Endodermal cell (in vitro differentiated cells): ENCODE measurements at regions not wholly inside any gene's neighbourhood (a gene's known extent, or its start where the extent isn't known, plus 50 kb on each side); places are given as distances from the start of the nearest gene placed in this dataset.

Source experiments
- DNase-seq: peaks from one replicate; pipeline ENCODE4 v3.0.0-alpha.2; 2017
- H3K27ac ChIP-seq: 2 replicates; pipeline ENCODE4 v1.5.1; 2013; ENCODE audit warnings: mild to moderate bottlenecking, low read depth, low read length, moderate library complexity
- H3K27me3 ChIP-seq: 2 replicates; pipeline ENCODE4 v1.6.1; 2013; ENCODE audit warnings: mild to moderate bottlenecking, low read length, moderate library complexity; ENCODE audit not compliant: insufficient read depth, control insufficient read depth, poor library complexity, severe bottlenecking
- H3K36me3 ChIP-seq: 2 replicates; pipeline ENCODE4 v1.7.0; 2013; ENCODE audit warnings: mild to moderate bottlenecking, low read length, moderate library complexity; ENCODE audit not compliant: control insufficient read depth, insufficient read depth
- H3K4me1 ChIP-seq: one replicate; pipeline ENCODE4 v1.7.0; 2013; ENCODE audit warnings: low read length; ENCODE audit not compliant: control insufficient read depth, insufficient read depth
- H3K4me3 ChIP-seq: 2 replicates; pipeline ENCODE4 v1.5.1; 2013; ENCODE audit warnings: mild to moderate bottlenecking, low read length, moderate library complexity
- H3K9ac ChIP-seq: 2 replicates; pipeline ENCODE4 v1.6.1; 2013; ENCODE audit warnings: mild to moderate bottlenecking, low read length, moderate library complexity; ENCODE audit not compliant: poor library complexity, severe bottlenecking; ENCODE audit errors: extremely low read depth
- H3K9me3 ChIP-seq: 2 replicates; pipeline ENCODE4 v1.6.1; 2013; ENCODE audit warnings: mild to moderate bottlenecking, low read length, moderate library complexity; ENCODE audit not compliant: control insufficient read depth
- H3K27ac Mint-ChIP-seq: 2 replicates; pipeline ENCODE4 v1.8.0; 2020; ENCODE audit warnings: mixed read lengths
- H3K27me3 Mint-ChIP-seq: 2 replicates; pipeline ENCODE4 v1.8.0; 2021; ENCODE audit warnings: mild to moderate bottlenecking, mixed read lengths; ENCODE audit not compliant: insufficient read depth
- H3K36me3 Mint-ChIP-seq: 2 replicates; pipeline ENCODE4 v1.8.0; 2020; ENCODE audit warnings: low read depth, mixed read lengths
- H3K4me1 Mint-ChIP-seq: 2 replicates; pipeline ENCODE4 v1.8.0; 2020; ENCODE audit warnings: mixed read lengths
- H3K4me3 Mint-ChIP-seq: 2 replicates; pipeline ENCODE4 v1.8.0; 2020; ENCODE audit warnings: mild to moderate bottlenecking, moderate library complexity, mixed read lengths
- H3K9me3 Mint-ChIP-seq: 2 replicates; pipeline ENCODE4 v1.8.0; 2020; ENCODE audit warnings: mild to moderate bottlenecking, mixed read lengths
- WGBS, 2 experiments: methylation state at CpG; one replicate each; pipeline versions ENCODE4 v1.1.5 to v1.1.7; 2013; ENCODE audit warnings: missing lambda C conversion rate in 2 of 2, mixed read lengths in 1 of 2; ENCODE audit not compliant: insufficient coverage in 1 of 2, insufficient read length in 1 of 2; 5-methylcytosine and 5-hydroxymethylcytosine counted together
- TF ChIP-seq, protein P1 (sequence below): fragments of 200-600 bp; sonication (generic); conservative IDR thresholded peaks from 2 replicates; pipeline ENCODE4 v1.5.0; 2021; ENCODE audit warnings: antibody characterized with exemption, mild to moderate bottlenecking

DNA sequence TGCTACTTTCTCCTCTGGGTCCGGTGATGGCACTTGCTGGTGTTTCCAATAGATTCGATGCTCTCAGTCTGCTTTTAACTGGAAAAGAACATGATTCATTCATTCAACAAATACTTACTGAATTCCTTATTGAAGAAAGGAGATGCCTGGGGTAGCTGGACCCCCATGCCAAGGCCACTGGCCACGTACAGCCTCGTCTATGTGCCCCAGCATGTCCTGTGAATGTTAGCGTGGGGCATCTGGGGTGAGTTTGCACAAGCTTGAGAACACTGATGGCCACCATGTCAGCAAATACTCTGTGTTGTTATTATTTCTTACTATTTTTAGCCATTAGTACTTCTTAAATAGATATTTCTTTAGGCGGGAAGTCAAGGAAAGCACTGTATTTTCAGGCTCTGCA is 112.0 kb upstream of the OXGR1 start:
- Mint-ChIP-seq H3K27ac (no peak overlapping the region), H3K4me3 (no peak overlapping the region), H3K27me3 (peaks cover 43% of the 10 kb centered on the region), H3K36me3 (no peaks in the 10 kb centered on the region), H3K4me1 (peaks cover 16% of the 10 kb centered on the region), H3K9me3 (no peaks in the 10 kb centered on the region)
- TF ChIP-seq, protein P1, sequence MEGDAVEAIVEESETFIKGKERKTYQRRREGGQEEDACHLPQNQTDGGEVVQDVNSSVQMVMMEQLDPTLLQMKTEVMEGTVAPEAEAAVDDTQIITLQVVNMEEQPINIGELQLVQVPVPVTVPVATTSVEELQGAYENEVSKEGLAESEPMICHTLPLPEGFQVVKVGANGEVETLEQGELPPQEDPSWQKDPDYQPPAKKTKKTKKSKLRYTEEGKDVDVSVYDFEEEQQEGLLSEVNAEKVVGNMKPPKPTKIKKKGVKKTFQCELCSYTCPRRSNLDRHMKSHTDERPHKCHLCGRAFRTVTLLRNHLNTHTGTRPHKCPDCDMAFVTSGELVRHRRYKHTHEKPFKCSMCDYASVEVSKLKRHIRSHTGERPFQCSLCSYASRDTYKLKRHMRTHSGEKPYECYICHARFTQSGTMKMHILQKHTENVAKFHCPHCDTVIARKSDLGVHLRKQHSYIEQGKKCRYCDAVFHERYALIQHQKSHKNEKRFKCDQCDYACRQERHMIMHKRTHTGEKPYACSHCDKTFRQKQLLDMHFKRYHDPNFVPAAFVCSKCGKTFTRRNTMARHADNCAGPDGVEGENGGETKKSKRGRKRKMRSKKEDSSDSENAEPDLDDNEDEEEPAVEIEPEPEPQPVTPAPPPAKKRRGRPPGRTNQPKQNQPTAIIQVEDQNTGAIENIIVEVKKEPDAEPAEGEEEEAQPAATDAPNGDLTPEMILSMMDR: no peak
- WGBS, 2 experiments: 83 to 100% methylated on average over 1 to 6 of the region's 6 CpGs
- Histone ChIP-seq H3K36me3 (no peaks in the 10 kb centered on the region), H3K9me3 (no peaks in the 10 kb centered on the region), H3K4me1 (no peaks in the 10 kb centered on the region), H3K27me3 (peaks cover 25% of the 10 kb centered on the region), H3K4me3 (no peak overlapping the region), H3K9ac (no peak overlapping the region), H3K27ac (no peak overlapping the region)
- DNase-seq: no peak

DNA sequence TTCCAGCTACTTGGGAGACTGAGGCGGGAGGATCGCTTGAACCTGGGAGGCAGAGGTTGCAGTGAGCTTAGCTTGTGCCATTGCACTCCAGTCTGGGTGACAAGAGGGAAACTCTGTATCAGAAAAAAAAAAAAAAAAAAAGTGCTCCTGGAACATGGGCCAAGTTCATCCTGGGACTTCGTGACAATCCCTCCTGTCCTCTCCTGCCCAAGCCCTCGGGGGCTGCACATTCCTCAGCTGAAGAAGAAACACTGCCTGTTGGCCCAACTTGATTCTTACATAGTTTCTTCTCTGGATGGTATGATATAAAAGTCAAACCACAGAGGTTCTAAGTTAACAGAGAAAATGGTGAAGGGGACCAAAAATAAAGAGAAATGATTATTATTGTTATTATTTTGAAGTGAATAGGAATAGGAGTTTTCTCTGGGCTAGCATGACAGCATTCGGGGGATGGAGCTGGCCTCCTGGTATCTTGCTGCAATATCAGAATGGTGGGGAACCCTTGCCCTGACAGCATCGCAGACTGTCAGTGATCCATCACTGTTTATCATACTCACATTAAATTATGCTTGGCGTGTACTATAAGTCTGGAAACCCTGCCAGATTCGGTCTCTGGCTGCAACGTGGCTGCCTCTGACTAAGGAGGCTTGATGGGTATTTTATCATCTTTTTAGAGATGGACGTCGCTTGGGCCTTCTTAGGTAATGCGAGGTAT is 113.7 kb upstream of the OXGR1 start:
- H3K4me3 ChIP-seq: no peak overlapping the region
- Mint-ChIP-seq H3K27ac (no peak overlapping the region), H3K4me1 (peaks cover 20% of the 10 kb centered on the region), H3K9me3 (no peaks in the 10 kb centered on the region), H3K36me3 (no peaks in the 10 kb centered on the region), H3K4me3 (no peak overlapping the region), H3K27me3 (peaks cover 54% of the 10 kb centered on the region)
- H3K27ac ChIP-seq: no peak overlapping the region
- peaks cover 2% of the 10 kb centered on the region for H3K4me1 ChIP-seq
- H3K9me3 ChIP-seq: no peaks in the 10 kb centered on the region
- TF ChIP-seq, protein P1: no peak
- H3K36me3 ChIP-seq: no peaks in the 10 kb centered on the region
- H3K27me3 ChIP-seq: peaks cover 28% of the 10 kb centered on the region
- H3K9ac ChIP-seq: no peak overlapping the region
- WGBS, 2 experiments: 92 to 93% methylated on average over 10 to 12 of the region's 12 CpGs
- DNase-seq: no peak

DNA sequence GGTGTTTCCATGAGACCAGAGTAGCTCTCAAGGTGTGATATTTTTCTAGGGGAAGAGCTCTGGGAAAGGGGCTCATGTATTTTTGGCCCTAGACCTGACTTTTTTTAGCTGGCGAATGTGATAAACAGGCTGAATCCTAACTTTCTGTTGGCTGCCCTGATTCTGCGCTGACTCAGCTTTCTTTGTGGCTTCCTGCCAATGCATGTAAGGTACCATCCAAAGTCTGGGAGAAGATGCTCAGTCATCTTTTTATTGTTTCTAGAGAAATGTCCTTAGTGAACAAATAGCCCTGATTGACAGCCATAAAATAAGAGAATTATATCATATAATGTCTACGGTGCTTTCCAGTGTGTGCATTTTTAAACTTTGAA is 113.6 kb upstream of the MBNL2 start:
- H3K9me3 Mint-ChIP-seq: no peaks in the 10 kb centered on the region
- DNase-seq: no peak
- WGBS, 2 experiments: 93 to 97% methylated on average over 2 to 3 of the region's 3 CpGs
- H3K36me3 Mint-ChIP-seq: no peaks in the 10 kb centered on the region
- H3K4me1 Mint-ChIP-seq: peaks cover 20% of the 10 kb centered on the region
- no peak overlapping the region for H3K27ac Mint-ChIP-seq
- Histone ChIP-seq H3K9me3 (no peaks in the 10 kb centered on the region), H3K9ac (no peak overlapping the region), H3K27ac (no peak overlapping the region), H3K36me3 (no peaks in the 10 kb centered on the region), H3K4me3 (no peak overlapping the region), H3K27me3 (peaks cover 33% of the 10 kb centered on the region), H3K4me1 (peaks cover 2% of the 10 kb centered on the region)
- H3K4me3 Mint-ChIP-seq: no peak overlapping the region
- peaks cover 59% of the 10 kb centered on the region for H3K27me3 Mint-ChIP-seq
- TF ChIP-seq, protein P1: no peak
